GM20000 (cell line): ENCODE measurements at regions not wholly inside any gene's neighbourhood (a gene's known extent, or its start where the extent isn't known, plus 50 kb on each side); places are given as distances from the start of the nearest gene placed in this dataset.
"Not testable (repeated sequence)": the region's sequence is repeated elsewhere in the genome, so short reads cannot be mapped to it uniquely, and the experiment has no call there.

ENCODE experiments used
- DNase-seq: peaks from one replicate; pipeline ENCODE4 v3.0.0; 2012; ENCODE audit warnings: low spot score

GRCh38 chr2:87567093-87567492 lies 180.8 kb upstream of the PLGLB2 start:
- DNase-seq, result not testable (repeated sequence)

GRCh38 chr2:87567912-87568311 lies 180.0 kb upstream of the PLGLB2 start:
- not testable (repeated sequence) for DNase-seq

- DNase-seq, result not testable (repeated sequence)
Measured at GRCh38 chr2:87568554-87569278, 179.2 kb upstream of the PLGLB2 start.

GRCh38 chr2:87569689-87570397 lies 178.0 kb upstream of the PLGLB2 start:
- not testable (repeated sequence) for DNase-seq

- DNase-seq, result not testable (repeated sequence)
Measured at GRCh38 chr2:87571889-87572465, 175.9 kb upstream of the PLGLB2 start.

GRCh38 chr2:87572906-87573305 lies 175.0 kb upstream of the PLGLB2 start:
- DNase-seq, result not testable (repeated sequence)

GRCh38 chr2:87573386-87574192 lies 174.3 kb upstream of the PLGLB2 start:
- DNase-seq, result not testable (repeated sequence)

- not testable (repeated sequence) for DNase-seq
Measured at GRCh38 chr2:87574193-87575119, 173.4 kb upstream of the PLGLB2 start.

GRCh38 chr2:87575138-87575537 lies 172.7 kb upstream of the PLGLB2 start:
- not testable (repeated sequence) for DNase-seq

- not testable (repeated sequence) for DNase-seq
Measured at GRCh38 chr2:87577358-87577757, 170.5 kb upstream of the PLGLB2 start.

- DNase-seq, result not testable (repeated sequence)
Measured at GRCh38 chr2:87582152-87582551, 165.7 kb upstream of the PLGLB2 start.

- DNase-seq, result not testable (repeated sequence)
Measured at GRCh38 chr2:87582579-87582978, 165.3 kb upstream of the PLGLB2 start.

GRCh38 chr2:87583370-87583769 lies 164.5 kb upstream of the PLGLB2 start:
- DNase-seq, result not testable (repeated sequence)

GRCh38 chr2:87583803-87584202 lies 164.1 kb upstream of the PLGLB2 start:
- DNase-seq, result not testable (repeated sequence)

- DNase-seq, result not testable (repeated sequence)
Measured at GRCh38 chr2:87584268-87584906, 163.5 kb upstream of the PLGLB2 start.

- not testable (repeated sequence) for DNase-seq
Measured at GRCh38 chr2:87587934-87588333, 160.0 kb upstream of the PLGLB2 start.

GRCh38 chr2:87592974-87593373 lies 154.9 kb upstream of the PLGLB2 start:
- DNase-seq, result not testable (repeated sequence)

GRCh38 chr2:87593784-87594610 lies 153.9 kb upstream of the PLGLB2 start:
- not testable (repeated sequence) for DNase-seq

- not testable (repeated sequence) for DNase-seq
Measured at GRCh38 chr2:87594611-87594992, 153.3 kb upstream of the PLGLB2 start.
